ENCODE measurements at regions not wholly inside any gene's neighbourhood (a gene's known extent, or its start where the extent isn't known, plus 50 kb on each side); places are given as distances from the start of the nearest gene placed in this dataset.

- Histone ChIP-seq H3K9me3 (ENCODE audit: severe bottlenecking) (no peaks in the 10 kb centered on the region), H3K27ac (no peak overlapping the region), H3K36me3 (no peaks in the 10 kb centered on the region), H3K4me3 (ENCODE audit: low read depth, low read length) (no peak overlapping the region), H3K27me3 (ENCODE audit: insufficient read depth, low read depth, severe bottlenecking) (no peaks in the 10 kb centered on the region)
- no peak for TF ChIP-seq CTCF (IDR thresholded peaks at IDR 0.05; ENCODE audit: low read depth, low read length)
- DNase-seq = no peak
These were observed 209.1 kb downstream of the FSIP2 start for GRCh38 chr2:185947722-185948121.

- no peak for TF ChIP-seq CTCF (IDR thresholded peaks at IDR 0.05; ENCODE audit: low read depth, low read length)
- Histone ChIP-seq H3K4me3 (ENCODE audit: low read depth, low read length) (no peak overlapping the region), H3K27me3 (ENCODE audit: insufficient read depth, low read depth, severe bottlenecking) (no peaks in the 10 kb centered on the region), H3K36me3 (no peaks in the 10 kb centered on the region), H3K27ac (no peak overlapping the region), H3K9me3 (ENCODE audit: severe bottlenecking) (no peaks in the 10 kb centered on the region)
- DNase-seq = no peak
These were observed 213.5 kb downstream of the FSIP2 start for GRCh38 chr2:185952100-185952499.

- H3K9me3 ChIP-seq (ENCODE audit: severe bottlenecking) = no peaks in the 10 kb centered on the region
- no peak for TF ChIP-seq CTCF (IDR thresholded peaks at IDR 0.05; ENCODE audit: low read depth, low read length)
- DNase-seq = no peak
- no peaks in the 10 kb centered on the region for H3K36me3 ChIP-seq
- no peaks in the 10 kb centered on the region for H3K27me3 ChIP-seq (ENCODE audit: insufficient read depth, low read depth, severe bottlenecking)
- no peak overlapping the region for H3K27ac ChIP-seq
- no peak overlapping the region for H3K4me3 ChIP-seq (ENCODE audit: low read depth, low read length)
These were observed 215.8 kb downstream of the FSIP2 start for GRCh38 chr2:185954389-185954788.

GRCh38 chr2:185955050-185955449 is 216.4 kb downstream of the FSIP2 start:
- no peaks in the 10 kb centered on the region for H3K27me3 ChIP-seq (ENCODE audit: insufficient read depth, low read depth, severe bottlenecking)
- TF ChIP-seq CTCF (IDR thresholded peaks at IDR 0.05; ENCODE audit: low read depth, low read length) = no peak
- no peak for DNase-seq
- no peaks in the 10 kb centered on the region for H3K9me3 ChIP-seq (ENCODE audit: severe bottlenecking)
- no peak overlapping the region for H3K27ac ChIP-seq
- no peak overlapping the region for H3K4me3 ChIP-seq (ENCODE audit: low read depth, low read length)
- H3K36me3 ChIP-seq = no peaks in the 10 kb centered on the region

- DNase-seq = no peak
- TF ChIP-seq CTCF (IDR thresholded peaks at IDR 0.05; ENCODE audit: low read depth, low read length) = no peak
- no peak overlapping the region for H3K27ac ChIP-seq
These were observed 228.7 kb downstream of the FSIP2 start for GRCh38 chr2:185967335-185967734.

GRCh38 chr2:185970148-185970852 is 231.7 kb downstream of the FSIP2 start:
- no peaks in the 10 kb centered on the region for H3K36me3 ChIP-seq
- no peak for DNase-seq
- no peak overlapping the region for H3K4me3 ChIP-seq (ENCODE audit: low read depth, low read length)
- H3K9me3 ChIP-seq (ENCODE audit: severe bottlenecking) = no peaks in the 10 kb centered on the region
- TF ChIP-seq CTCF (IDR thresholded peaks at IDR 0.05; ENCODE audit: low read depth, low read length) = no peak
- no peak overlapping the region for H3K27ac ChIP-seq
- no peaks in the 10 kb centered on the region for H3K27me3 ChIP-seq (ENCODE audit: insufficient read depth, low read depth, severe bottlenecking)

More at GRCh38 chr2:185967335-185967734, 228.7 kb downstream of the FSIP2 start:
- Histone ChIP-seq H3K4me3 (ENCODE audit: low read depth, low read length) (no peak overlapping the region), H3K36me3 (no peaks in the 10 kb centered on the region), H3K9me3 (ENCODE audit: severe bottlenecking) (no peaks in the 10 kb centered on the region), H3K27me3 (ENCODE audit: insufficient read depth, low read depth, severe bottlenecking) (no peaks in the 10 kb centered on the region)
